Fibroblast of skin of scalp (primary cell): ENCODE measurements at regions not wholly inside any gene's neighbourhood (a gene's known extent, or its start where the extent isn't known, plus 50 kb on each side); places are given as distances from the start of the nearest gene placed in this dataset.
"Not testable (repeated sequence)": the region's sequence is repeated elsewhere in the genome, so short reads cannot be mapped to it uniquely, and the experiment has no call there.

Experiments used
- DNase-seq: peaks from one replicate; pipeline ENCODE4 v3.0.0-alpha.2; 2013

DNA sequence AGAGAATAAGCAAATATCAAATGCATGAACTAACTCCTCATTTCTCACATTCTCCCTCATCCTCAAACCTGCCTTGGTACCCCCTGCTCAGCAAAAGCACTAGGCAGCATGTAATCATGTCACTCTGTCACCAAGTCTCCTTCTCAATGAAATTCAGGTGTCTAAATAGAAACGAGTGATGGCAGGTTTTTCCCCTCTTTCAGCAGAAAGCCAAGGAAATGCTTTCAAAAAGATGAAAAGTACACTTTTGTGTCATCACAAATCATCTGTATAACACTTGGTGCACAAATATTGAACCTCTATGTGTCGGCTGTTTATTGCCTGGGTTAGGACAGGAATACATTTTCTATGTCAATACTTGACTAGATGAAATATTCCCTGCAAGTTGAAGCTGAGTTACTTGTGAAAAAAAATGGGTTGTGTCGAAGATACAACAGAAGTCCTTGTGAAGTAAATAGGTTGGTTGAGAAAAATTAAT is 285.1 kb upstream of the MAGEB18 start:
- no peak for DNase-seq

DNA sequence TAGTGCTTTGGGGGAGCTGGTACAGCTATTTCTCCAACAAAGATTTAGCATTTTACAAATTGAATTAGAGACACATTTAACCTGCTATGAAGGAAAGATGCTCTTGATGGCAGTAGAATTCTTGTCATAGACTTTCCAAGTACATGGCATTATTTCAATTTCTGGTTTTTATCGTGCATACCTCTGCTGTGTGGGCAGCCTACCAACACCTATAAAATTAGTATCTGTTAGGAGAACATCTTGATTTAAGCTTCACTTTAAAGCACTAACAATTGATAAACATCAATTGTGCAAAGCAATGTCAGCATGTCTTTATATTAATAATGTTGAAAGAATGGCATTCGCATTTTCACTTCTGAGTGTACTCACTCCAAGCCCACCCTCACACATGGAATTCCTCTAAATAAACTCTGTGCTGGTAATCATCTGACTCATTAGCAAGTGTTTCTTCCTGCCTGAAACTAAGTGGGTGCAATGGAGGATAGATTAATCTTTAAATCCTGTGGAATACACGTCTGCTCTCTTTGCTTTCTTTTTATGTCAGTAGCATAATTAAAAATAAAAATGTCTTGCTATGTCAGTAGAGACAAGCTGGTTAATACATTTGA is 279.8 kb upstream of the MAGEB18 start:
- DNase-seq: no peak

DNA sequence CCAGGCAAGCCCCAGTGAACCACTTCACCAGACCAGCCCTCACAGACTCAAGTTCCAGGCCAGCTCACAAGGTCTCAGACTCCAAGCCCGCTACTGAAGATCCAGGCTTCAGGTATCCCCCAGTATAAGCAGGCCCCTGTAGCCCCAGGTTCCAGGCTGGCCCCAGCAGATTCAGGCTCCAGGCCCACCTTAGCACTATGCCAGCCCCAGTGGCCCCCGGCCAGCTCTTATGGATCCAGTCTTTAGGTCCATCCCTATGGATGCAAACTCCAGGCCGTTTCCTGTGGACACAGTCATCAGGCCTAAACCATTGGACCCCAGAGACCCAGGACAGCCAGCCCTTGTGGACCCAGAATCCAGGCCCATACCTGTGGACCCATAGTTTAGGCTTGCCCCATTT is 277.8 kb upstream of the MAGEB18 start:
- DNase-seq: no peak

GRCh38 chrX:25869761-25870160 is 268.4 kb upstream of the MAGEB18 start:
- no peak for DNase-seq

DNA sequence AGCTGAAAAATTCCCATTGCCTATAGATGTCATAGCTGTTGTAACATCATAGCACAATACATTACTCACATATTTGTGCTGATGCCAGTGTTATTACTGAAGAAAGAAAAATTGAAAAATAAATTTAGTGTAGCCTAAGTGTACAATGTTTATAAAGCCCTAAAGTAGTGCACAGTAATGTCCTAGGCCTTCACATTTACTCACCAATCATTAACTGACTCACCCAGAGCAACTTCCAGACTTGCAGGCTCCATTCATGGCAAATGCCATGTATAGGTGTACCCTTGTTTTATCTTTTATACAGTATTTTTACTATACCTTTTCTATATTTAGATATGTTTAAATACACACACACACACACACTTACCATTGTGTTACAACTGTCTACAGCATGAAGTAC is 265.4 kb upstream of the MAGEB18 start:
- DNase-seq: peak; percentile 4

GRCh38 chrX:25873196-25873595 is 264.9 kb upstream of the MAGEB18 start:
- DNase-seq: peak; percentile 17

DNA sequence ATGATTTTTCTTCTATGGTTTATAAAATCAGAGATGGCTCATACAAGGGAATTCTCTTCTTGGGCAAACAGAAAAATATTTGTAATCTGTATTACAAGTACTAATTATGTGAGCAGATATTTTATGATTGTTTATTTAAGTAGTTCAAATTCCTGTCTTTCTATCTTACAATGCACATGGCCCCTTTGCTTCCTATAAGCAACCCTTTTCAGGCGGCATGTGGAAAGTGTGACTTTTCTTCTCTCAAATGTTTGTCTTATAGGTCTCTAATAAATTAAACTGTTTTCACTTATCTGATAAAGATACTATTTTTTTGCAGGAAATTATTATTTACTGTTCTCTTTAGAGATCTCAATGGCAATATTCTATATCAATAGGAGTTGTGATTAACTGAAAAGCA is 259.3 kb upstream of the MAGEB18 start:
- DNase-seq: no peak

GRCh38 chrX:25882503-25882902 is 255.6 kb upstream of the MAGEB18 start:
- not testable (repeated sequence) for DNase-seq

DNA sequence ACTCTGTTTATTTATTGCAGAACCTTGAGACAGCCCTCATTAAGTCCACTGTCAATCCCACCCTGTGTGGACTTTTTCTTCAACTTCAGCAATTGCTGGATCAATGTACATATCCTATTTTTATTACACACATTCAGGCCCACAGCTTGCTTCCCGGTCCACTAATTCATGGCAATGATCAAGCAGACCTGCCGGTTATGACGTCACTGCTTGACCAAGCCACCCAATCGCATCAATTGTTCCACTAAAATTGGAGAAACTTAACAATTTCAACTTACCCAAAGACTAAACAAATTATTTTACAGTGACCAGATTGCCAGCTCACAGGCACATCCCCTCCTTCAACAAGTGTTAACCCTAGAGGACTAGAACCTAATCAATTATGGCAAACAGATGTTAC is 240.4 kb upstream of the MAGEB18 start:
- no peak for DNase-seq

GRCh38 chrX:25905728-25906127 is 232.4 kb upstream of the MAGEB18 start:
- not testable (repeated sequence) for DNase-seq

GRCh38 chrX:25925946-25926345 is 212.2 kb upstream of the MAGEB18 start:
- DNase-seq: peak; percentile 12

DNA sequence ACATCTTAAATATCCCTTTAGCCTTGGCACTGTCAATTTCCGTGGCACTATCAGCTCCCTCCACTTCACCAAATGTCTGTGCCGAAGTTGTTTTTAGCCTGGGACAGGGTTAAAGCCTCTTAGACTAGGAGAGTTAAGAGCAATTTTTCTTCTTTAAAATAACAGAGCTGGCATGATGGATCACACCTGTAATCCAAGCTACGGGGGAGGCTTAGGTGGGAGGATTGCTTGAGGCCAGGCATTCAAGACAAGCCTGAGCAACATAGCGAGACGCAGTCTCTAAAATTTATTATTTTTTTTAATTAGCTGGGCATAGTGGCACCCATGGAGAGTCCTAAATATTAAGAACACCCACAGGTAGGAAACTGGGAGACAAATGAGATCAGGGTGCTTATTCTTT is 209.8 kb upstream of the MAGEB18 start:
- DNase-seq: no peak

GRCh38 chrX:25941087-25941486 is 197.1 kb upstream of the MAGEB18 start:
- DNase-seq: no peak

DNA sequence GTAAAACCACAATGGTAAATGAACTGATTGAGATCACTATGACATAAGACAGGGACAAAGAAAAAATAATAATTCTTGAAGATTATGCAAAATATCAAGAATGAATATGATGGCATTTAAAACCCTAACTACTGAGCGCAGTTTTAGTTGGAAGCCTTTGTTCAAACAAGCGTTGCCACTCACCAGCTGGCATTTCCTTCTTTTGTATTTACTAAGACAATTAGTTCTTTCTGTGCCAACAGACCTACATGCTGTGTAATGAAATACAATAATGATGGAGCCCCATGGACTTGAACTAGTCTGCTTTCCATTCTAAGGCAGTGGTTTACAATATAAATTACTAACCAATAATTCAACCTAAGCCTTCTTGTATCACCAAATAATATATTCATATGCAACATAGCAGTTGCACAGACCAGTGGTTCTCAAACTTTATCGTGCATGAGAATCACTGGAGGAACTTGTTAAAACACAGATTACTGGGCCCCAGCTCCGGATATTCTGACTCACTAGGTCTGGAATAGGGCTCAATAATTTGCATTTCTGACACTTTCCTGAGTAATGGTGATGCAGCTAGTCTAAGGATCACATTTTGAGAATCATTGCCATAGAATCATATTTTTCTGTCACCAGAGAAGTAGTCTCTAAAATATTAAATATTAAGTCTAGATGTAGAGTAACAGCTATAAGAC is 196.4 kb upstream of the MAGEB18 start:
- peak; percentile 4 for DNase-seq

- peak; percentile 8 for DNase-seq
These were observed 169.2 kb upstream of the MAGEB18 start for GRCh38 chrX:25968920-25969319.

DNA sequence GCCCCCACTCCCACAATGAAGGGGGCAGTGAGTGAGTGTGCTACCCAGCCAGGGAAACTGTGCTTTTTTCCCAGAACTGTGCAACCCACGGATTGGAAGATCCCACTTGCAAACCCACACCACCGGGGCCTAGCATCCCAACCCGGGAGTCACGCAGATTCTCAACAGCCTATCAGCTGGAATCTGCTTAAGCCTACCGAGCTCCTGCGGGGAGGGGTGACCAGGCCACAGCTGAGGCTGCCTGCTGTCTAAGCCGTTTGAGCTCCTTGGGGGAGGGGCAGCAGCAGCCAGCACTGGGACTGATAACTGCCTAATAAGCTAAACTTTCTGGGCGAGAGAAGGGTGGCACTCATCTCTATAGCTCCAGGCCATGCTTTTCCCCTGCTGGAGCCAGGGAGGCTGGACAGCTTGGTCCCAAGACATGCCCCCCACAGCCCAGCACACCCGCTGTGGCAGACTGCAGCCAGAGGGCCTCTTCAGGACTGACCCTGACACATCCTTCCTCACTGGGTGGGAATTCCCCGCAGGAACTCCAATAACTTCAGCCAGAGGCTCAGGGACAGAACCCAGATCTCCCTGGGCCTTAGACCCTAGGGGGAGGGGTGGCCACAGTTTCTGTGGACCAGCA is 161.3 kb upstream of the MAGEB18 start:
- DNase-seq: peak; percentile 1

- DNase-seq: no peak
These were observed 139.5 kb upstream of the MAGEB18 start for GRCh38 chrX:25998687-25999086.

DNA sequence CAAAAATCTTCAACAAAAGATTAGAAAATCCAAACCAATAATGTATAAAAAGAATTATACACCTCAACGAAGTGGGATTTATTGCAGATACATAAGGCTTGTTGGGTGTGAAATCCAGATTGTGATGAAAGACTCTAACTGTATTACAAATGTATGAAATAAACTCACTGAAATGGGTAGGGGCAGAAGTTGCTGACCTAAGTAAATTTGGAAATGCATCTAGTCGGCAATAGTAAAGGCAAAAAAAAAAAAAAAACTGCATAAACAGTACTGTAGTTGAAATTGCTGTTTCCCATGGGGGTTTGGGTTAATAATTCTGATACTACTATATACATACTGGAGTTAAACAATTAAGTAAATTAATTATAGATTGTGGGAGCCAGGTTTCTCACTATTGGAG is 130.7 kb upstream of the MAGEB18 start:
- no peak for DNase-seq

- no peak for DNase-seq
These were observed 130.1 kb upstream of the MAGEB18 start for GRCh38 chrX:26008042-26008441.

DNA sequence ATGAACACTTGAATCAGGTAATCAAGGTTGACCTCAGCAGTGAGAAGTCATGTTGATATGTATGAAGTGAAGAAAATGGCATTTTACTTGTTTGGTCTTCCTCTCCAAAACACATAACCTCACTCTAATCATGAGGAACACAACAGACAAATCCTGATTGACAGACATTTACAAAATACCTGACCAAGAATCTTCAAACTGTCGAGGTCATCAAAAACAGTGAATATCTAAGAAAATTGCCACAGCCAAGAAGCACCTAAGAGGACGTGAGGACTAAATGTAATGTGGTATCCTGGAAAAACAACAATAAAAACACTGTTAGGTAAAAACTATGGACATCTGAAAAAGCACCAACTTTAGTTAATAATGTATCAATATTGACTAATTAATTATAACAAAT is 129.5 kb upstream of the MAGEB18 start:
- DNase-seq: no peak

DNA sequence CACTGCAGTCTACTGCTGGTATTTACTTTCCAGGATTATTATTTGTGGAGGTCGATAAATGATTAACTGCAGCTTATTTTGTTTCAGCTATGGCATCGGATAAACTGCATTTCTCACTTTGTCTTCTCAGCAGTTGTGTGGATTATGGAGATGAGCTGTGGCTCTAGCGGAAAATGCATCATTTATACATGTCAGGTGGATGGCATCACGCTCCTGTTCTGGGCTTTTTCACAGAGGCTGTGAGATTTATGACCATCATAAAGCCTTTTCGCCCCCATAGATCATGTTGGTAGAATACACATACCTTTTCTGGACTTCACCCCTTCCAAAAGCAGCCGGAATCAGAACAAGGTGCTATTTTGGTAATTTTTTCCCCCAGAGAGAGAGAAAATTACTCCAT is 118.8 kb upstream of the MAGEB18 start:
- DNase-seq: no peak

DNA sequence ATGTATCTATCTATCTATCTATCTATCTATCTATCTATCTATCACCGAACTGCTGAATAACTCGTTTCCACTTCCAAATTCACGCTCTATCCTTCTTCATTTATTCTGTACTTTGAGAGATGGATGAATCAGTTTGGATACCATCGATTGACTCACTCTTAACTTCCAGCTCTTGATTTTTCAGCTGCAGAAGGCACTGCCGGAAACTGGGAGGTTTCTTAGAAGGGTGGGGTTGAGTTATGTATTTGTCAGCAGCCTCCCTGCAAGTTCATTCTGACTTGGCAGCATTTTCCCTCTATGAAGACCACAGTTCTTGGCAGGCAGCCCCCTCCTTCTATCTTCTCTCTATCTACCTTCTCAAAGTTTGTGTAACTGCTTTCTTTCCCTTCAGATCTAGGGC is 112.0 kb upstream of the MAGEB18 start:
- peak; percentile 0 for DNase-seq

DNA sequence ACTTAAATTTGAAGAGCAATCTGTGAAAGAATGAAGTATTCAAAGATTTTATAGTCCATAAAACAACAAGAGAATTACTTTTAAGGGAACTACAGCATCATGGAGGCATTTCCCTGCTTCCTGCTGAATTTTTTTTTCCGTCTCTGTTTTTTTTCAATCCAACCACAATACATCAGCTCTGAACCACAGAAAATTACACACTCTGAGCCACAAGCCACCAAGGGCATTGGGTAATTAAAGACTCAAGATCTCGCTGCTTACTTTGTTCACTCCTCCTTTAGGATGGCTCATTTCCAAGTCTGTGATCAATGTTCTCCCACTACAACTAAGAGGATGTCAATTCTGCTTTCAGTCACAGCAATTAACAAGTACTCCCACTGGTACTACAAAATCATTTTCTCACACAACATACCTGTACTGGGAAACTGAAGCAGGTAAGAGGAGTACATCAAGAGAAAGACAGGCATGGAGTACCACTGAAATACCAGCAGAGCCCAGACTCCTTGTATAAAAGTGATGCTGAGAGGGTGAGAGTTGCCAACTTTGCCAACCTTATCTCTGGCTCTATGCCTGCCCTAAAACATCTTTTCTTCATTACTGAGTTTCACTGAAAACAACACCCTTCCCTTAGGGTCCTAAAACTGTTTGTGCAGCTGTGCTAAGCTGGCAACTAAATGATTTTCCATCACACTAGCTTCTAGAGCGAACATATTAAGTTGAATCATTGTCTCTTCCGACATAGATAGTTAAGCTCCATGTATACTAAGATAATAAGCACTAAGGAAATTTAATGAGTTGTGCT is 105.8 kb upstream of the MAGEB18 start:
- DNase-seq: peak; percentile 27
